ENCODE measurements at regions not wholly inside any gene's neighbourhood (a gene's known extent, or its start where the extent isn't known, plus 50 kb on each side); places are given as distances from the start of the nearest gene placed in this dataset.

DNA sequence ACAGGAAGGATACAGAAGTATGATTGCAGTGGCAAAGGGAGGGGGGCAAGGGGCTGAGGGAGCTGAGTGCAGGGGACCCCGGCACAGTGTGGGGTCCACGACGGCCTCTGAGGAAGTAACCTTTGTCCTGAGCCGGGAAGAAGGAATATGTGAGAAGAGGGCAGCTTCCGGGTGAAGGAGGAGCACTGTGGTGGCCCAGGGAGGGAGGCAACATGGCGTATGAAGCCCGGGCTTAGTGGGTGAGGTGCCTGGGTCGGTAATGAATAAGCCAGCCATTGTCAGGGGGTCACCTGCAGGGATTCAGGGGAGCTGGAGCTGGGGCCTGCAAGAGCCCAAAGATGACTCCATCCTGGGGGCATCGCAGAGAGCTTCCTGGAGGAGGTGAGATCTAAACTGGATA is 200.4 kb downstream of the FOXD2 start:
- 86 to 89% methylated on average over 9 of the region's 9 CpGs for WGBS, 2 donors

DNA sequence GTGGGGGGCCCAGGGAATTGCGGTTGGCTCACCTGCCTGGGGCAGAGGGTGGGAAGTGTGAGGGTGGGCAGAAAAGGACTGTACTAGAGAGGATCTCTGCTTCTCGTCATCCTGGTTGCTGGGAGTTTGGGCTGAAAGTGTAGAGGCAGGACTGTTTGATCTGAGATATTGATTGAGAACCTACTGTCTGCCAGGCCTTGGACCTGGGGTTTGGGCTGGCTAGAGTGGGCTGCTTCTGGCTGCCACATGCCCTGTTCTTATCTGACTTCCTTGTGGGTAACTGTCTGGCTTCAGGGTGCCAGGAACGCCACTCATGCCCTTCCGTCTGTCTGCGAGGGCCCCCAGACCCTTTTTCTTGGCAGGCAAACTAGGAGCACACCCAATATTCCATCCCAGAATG is 200.9 kb downstream of the FOXD2 start:
- 84 to 94% methylated on average over 5 of the region's 5 CpGs for WGBS, 2 donors
- no peaks in the 10 kb centered on the region for H3K36me3 ChIP-seq (ENCODE audit: low read depth, missing control alignments)
- no peak for TF ChIP-seq POLR2A (IDR thresholded peaks at IDR 0.05)
- TF ChIP-seq, protein P1, sequence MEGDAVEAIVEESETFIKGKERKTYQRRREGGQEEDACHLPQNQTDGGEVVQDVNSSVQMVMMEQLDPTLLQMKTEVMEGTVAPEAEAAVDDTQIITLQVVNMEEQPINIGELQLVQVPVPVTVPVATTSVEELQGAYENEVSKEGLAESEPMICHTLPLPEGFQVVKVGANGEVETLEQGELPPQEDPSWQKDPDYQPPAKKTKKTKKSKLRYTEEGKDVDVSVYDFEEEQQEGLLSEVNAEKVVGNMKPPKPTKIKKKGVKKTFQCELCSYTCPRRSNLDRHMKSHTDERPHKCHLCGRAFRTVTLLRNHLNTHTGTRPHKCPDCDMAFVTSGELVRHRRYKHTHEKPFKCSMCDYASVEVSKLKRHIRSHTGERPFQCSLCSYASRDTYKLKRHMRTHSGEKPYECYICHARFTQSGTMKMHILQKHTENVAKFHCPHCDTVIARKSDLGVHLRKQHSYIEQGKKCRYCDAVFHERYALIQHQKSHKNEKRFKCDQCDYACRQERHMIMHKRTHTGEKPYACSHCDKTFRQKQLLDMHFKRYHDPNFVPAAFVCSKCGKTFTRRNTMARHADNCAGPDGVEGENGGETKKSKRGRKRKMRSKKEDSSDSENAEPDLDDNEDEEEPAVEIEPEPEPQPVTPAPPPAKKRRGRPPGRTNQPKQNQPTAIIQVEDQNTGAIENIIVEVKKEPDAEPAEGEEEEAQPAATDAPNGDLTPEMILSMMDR (IDR thresholded peaks at IDR 0.05) = no peak

More for the DNA sequence above, 200.4 kb downstream of the FOXD2 start:
- no peak for DNase-seq
- Histone ChIP-seq H3K36me3 (ENCODE audit: low read depth, missing control alignments) (no peaks in the 10 kb centered on the region), H3K9me3 (no peaks in the 10 kb centered on the region), H3K4me3 (no peak overlapping the region), H3K27ac (no peak overlapping the region), H3K4me1 (no peaks in the 10 kb centered on the region), H3K27me3 (no peaks in the 10 kb centered on the region)
- intact Hi-C loops (cut with DNase I; ENCODE audit: low total_unique reads) = no loop called here
- TF ChIP-seq POLR2A (IDR thresholded peaks at IDR 0.05) = no peak
- TF ChIP-seq, protein P1 (IDR thresholded peaks at IDR 0.05) = no peak

DNA sequence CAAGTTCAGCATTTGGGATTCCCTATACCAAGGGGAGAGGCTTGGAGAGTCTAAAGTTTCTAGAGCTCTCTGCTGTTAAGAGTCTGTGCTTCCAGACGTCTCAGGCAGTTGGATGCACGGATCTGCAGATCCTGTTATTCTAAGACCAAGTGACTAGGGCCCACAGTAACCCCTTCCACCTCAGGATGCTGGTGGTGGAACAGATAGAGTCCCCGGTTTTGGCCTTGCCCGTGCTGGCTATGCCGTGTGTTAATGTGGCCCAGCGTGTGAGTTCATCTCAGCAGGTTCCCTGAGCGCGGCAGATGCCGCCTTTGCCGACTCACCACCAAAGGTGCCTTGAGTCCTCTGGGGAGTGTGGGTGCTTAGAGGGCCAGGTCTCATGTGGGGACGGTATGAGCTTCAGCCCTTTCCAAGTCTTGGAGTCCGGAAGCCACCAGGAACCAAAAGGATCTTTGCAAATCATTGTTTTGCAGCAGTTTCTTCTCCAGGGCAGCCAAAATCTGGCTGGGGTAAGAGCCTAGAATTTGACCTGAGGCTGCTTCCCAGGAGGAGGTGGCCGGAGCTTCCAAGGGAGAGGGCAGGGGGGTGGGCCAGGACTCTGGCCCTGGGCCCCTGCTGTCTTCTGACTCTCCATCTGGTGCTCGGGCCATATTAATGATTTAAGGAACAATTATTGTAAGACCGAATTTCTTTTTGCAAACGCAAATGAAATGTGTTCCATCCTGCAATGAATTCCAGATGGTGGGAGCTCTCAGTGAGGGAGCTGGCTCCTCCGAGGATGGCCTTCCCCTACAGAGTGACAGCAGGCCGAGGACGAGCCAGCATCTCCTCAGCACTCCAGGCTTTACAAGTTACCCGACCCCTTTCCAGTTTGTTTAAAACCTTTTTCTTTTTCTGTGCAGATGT is 205.7 kb downstream of the FOXD2 start:
- Histone ChIP-seq H3K27me3 (no peaks in the 10 kb centered on the region), H3K4me1 (peaks cover 10% of the 10 kb centered on the region), H3K9me3 (no peaks in the 10 kb centered on the region), H3K27ac (peak overlapping the region in 1 of 2 donors; percentile 34), H3K36me3 (ENCODE audit: low read depth, missing control alignments) (no peaks in the 10 kb centered on the region), H3K4me3 (no peak overlapping the region)
- 41 to 55% methylated on average over 8 to 20 of the region's 20 CpGs for WGBS, 2 donors
- DNase-seq = peak; percentile 27
- intact Hi-C loops (cut with DNase I; ENCODE audit: low total_unique reads) = no loop called here
- TF ChIP-seq, protein P1 (IDR thresholded peaks at IDR 0.05) = no peak
- no peak for TF ChIP-seq POLR2A (IDR thresholded peaks at IDR 0.05)

More for the DNA sequence above, 200.9 kb downstream of the FOXD2 start:
- no peak for DNase-seq
- H3K9me3 ChIP-seq = no peaks in the 10 kb centered on the region
- H3K4me1 ChIP-seq = no peaks in the 10 kb centered on the region
- no peaks in the 10 kb centered on the region for H3K27me3 ChIP-seq
- no peak overlapping the region for H3K27ac ChIP-seq
- intact Hi-C loops (cut with DNase I; ENCODE audit: low total_unique reads) = no loop called here
- H3K4me3 ChIP-seq = no peak overlapping the region

DNA sequence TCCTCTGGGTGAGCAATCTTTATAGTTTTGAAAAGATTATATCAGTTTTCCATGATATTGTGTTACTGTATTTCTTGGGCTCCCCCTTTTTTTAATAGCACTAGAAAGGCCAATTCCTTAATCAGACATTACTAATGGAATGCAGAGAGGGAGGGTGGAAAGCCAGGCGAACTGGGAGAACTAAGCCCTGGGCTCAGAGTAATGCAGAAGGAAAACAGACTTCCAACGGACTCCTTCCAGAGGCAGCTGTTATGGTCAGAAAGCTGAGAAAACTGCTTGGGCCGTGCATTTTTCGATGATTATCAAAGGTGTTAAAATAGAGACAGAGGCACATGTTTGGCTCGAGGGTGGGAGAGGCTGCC is 206.3 kb downstream of the FOXD2 start:
- H3K27me3 ChIP-seq = no peaks in the 10 kb centered on the region

More for the DNA sequence above, 206.3 kb downstream of the FOXD2 start:
- TF ChIP-seq POLR2A (IDR thresholded peaks at IDR 0.05) = no peak
- TF ChIP-seq, protein P1 (IDR thresholded peaks at IDR 0.05) = no peak
- Histone ChIP-seq H3K9me3 (no peaks in the 10 kb centered on the region), H3K4me1 (peaks cover 10% of the 10 kb centered on the region), H3K27ac (no peak overlapping the region), H3K4me3 (no peak overlapping the region), H3K36me3 (ENCODE audit: low read depth, missing control alignments) (no peaks in the 10 kb centered on the region)
- intact Hi-C loops (cut with DNase I; ENCODE audit: low total_unique reads) = no loop called here
- WGBS, 2 donors = 53 to 61% methylated on average over 5 of the region's 5 CpGs
- no peak for DNase-seq
